GM19397 (cell line): ENCODE measurements at regions not wholly inside any gene's neighbourhood (a gene's known extent, or its start where the extent isn't known, plus 50 kb on each side); places are given as distances from the start of the nearest gene placed in this dataset.

Experiments used
- ATAC-seq: cut with Tn5 transposase; IDR thresholded peaks from one replicate; pipeline ENCODE4 v1.9.1; 2021; ENCODE audit warnings: mild to moderate bottlenecking, moderate library complexity; ENCODE audit not compliant: unreplicated experiment

DNA sequence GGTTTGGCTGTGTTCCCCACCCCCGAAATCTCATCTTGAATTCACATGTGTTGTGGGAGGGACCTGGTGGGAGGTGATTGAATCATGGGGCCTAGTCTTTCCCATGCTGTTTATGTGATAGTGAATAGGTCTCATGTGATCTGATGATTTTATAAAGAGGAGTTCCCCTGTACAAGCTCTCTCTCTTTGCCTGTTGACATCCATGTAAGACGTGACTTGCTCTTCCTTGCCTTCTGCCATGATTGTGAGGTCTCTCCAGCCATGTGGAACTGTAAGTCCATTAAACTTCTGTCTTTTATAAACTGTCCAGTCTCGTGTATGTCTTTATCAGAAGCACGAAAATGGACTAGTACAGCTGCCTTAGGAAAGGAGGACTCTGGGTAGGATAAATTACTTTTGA lies 976.7 kb downstream of the MCTP2 start:
- ATAC-seq, result no peak

DNA sequence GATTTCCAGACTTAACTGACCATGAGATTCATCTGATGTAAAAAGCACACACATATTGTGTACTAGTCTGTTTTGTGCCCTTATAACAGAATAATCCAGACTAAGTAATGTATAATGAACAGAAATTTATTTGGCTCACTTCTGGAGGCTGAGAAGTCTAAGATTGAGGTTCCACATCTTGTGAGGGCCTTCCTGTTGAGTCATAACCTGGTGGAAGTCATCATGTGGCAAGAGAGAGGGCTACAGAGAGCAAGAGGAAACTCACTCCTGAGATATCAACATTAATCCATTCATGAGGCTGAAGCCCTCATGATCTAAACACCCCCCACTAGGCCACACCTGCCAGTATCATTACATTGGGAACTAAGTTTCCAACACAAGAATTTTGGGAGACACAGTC lies 977.6 kb downstream of the MCTP2 start:
- ATAC-seq, result no peak

DNA sequence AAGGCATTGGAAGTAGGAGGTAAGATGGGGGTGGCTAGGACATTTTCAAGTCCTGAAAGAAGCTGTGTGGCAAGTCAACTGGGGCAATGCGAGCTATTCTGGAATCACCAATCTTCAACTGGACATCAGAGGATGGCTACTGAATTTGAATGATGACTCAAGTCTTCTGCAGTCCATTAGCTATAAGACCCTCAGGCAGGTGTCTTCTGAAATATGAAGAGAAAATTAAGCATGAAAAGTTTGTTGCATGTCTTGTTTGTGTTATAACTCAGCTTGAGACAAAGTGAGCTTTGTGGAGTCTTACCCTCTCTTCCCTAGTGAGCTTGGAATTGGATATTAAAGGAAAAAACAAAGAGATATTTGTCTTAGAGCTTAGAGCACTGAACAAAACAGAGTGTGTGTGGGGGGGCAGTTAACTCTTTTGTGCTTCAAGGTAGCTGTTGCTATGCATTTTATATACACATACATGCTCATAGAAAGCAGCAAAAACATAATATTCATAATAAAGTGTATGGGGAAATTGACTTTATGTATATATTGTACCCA lies 979.1 kb downstream of the MCTP2 start:
- ATAC-seq, result no peak

DNA sequence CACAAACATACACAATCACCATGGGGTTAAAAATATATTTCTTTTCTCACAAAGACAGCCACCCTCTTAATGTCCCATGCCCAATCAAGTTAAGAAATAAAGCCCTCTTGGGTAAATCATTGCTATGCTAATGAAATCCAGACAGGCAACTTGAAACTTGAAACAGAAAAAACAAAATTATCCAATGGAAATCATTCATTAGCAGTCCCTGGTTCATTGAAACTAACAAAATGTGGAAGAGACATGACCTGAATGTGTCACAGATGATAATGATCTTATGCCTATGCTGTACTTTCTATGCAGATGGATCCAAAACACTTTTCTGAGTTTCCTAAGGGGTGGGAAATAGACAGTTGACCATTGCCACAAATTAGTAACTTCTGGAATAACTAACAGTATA lies 983.7 kb downstream of the MCTP2 start:
- no peak for ATAC-seq

DNA sequence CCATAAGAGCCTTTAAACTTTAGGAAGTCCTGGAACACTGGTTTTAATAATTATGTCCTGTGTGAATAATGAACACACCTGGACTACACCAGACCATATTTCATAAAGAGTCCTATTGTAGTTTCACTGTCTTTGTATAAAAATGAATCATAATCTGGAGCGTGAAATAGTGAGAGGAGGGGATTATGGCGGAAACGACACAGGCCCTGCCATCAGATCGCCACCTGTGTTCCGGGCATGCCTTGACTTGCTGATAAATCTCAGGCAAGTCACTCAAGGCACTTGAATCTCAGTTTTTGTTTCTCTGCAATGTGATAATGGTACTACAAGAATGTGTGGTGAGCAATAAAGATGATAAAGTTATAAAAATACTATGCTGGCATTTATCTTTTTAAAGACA lies 995.5 kb downstream of the MCTP2 start:
- ATAC-seq, result no peak

DNA sequence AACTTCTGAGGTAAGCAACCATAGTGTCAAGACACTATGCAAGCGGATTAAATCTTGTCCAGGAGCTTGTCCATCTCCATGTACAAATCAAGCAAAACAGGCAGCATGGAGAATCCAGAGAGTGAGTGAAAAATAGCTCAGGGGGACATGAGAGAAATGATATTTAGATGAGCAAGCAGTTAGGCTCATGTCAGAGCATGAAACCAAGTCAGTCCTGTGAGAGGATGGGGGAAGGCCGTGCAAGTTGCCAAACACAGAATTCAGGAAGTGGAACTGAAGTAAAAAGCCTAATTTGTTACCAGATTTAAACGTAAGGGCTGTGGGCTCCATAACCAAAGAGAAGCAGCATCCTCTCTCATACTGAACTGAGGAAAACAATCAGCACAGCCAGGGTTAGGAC lies 995.9 kb downstream of the MCTP2 start:
- ATAC-seq, result no peak

DNA sequence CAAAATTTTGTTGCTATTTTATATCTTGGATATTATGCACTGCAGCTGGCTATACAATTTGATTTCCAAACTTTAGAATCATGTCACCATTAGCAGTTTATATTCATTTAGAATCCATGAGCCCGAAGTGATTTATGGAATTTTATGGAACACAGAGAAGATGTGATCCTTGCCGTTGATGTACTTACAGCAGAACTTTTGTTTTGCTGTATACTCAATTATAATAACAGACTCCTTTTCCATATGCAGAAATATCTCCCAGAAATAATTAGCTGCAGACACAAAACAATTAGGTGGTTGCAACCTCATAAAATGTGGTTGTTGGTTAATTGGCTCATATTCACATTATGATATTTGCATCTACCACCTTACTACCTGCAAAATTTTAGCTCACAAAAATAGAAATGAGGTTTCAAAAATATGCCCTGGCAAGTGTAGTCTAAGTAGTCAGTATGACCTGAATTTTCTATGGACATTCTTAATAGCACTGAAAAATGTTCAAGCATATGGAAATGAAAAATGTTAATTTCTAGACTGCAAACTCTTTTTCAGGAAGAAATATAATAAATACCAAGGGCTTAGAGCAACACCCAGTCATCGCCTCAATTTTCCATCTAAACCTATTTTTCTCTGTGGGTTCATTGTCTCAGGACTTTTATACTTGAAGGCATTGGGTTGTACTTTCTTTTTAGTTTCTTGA lies 997.6 kb downstream of the MCTP2 start:
- no peak for ATAC-seq

DNA sequence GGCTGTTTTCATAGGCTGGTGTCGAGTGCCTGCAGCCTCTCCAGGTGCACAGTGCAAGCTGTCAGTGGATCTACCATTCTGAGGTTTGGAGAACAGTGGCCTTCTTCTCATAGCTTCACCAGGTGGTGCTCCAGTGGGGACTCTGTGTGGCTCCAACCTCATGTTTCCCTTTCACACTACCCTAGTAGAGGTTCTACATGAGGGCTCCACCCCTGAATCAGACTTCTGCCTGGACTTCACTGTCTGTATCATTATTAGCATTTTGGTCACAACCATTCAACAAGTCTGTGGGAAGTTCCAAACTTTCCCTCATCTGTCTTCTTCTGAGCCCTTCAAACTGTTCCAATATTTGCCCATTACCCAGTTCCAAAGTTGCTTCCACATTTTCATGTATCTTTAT lies 1003.7 kb downstream of the MCTP2 start:
- ATAC-seq, result no peak

DNA sequence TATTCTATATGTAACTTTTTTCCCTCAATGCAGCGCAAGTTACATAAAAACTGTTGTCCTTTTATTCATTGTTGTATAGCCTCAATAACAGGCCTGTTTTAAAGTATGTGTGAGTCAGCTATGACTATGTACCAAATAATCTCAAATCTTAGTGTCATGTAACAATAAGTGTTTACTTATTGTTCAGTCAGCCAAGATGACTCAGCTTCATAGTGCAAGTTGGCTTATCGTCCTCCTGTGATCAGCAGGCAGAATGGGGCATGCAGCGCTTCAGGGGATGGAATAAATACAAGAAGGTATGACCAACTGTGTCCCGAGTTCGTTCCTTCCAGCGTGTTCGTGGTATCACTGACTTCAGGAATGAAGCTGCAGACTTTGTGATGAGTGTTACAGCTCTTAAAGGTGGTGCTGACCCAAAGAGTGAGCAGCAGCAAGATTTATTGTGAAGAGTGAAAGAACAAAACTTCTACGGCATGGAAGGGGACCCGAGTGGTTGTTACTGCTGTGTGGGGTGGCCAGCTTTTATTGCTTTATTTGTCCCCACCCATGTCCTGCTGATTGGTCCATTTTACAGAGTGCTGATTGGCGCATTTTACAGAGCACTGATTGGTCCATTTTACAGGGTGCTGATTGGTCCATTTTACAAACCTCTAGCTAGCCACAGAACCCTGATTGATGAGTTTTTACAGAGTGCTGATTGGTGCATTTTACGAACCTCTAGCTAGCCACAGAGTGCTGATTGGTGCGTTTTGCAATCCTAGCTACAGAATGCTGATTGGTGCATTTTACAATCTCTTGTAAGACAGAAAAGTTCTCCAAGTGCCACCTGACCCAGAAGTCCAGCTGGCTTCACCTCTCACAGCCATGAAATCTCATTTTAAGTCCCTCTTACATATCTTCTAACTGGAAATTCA lies 1016.0 kb downstream of the MCTP2 start:
- no peak for ATAC-seq

DNA sequence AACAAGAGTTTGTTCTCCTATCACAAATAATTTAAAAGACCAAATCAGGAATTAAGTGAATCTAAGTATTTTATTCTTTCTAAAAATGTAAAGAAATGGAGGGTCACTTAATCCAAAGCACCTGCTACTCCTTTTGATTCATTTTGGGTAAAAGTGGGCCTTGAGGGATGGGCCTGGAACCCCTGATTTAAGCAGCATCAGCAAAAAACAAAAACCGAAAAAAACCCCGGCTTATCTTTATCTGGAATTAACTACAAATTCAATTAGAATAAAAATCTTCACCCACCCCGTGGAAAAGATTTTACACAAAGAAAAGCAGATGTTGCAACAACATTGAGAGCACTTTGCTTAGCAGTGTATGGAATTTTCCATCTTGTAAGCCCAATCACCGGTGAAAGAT lies 1018.2 kb downstream of the MCTP2 start:
- no peak for ATAC-seq

DNA sequence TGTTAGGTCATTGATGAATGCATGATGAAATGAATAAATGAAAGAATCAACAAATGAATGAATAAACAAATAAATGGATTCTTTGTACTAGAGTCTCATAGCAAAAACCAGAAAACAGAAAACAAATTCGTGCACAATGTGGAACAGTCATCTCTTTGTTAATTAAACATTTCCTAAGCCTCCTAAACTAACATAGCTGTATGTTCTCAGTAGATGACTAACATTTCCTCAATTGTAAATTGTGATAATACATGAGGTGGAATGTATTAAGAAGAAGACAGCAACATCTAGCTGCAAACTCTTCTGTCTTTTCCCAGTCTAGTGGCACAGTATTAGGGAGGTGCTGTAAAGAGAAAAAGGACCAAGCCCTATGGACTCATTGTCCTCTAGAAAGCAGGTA lies 1021.0 kb downstream of the MCTP2 start:
- ATAC-seq, result no peak

DNA sequence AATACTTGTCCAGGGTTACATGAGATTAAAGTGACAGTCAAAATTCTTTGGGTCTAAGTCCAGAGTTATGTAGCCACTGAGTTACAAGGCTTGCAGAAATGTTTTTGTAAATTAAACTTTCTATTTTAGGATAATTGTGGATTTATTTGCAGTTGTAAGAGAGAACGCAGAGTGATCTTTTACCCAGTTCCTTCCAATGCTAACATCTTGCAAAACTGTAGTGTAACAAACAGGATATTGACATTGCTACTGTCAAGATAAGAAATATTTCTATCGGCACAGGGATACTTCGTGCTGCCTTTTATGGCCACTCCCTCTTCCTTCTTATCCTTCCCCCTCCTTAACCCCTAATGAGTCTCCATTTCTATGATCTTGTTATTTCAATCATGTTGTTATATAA lies 1022.9 kb downstream of the MCTP2 start:
- ATAC-seq, result no peak

DNA sequence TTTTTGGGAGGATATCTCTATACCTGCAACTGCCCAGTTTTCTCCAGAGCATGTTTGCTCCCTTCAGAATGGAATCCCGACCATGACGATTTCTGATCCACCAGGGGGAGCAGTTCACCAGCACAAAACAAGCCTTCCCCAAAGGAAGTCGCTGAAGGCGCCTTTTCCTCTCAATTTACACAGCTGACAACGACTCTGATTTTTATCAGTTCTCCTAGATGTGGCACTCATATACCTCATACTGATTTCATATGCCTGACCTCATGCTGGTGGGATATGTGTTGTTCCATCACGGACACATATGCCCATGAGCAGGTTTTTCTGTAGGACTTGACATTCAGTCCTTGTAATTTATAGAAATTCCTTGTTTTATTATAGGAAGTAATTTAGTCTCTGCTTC lies 1028.2 kb downstream of the MCTP2 start:
- ATAC-seq, result no peak

DNA sequence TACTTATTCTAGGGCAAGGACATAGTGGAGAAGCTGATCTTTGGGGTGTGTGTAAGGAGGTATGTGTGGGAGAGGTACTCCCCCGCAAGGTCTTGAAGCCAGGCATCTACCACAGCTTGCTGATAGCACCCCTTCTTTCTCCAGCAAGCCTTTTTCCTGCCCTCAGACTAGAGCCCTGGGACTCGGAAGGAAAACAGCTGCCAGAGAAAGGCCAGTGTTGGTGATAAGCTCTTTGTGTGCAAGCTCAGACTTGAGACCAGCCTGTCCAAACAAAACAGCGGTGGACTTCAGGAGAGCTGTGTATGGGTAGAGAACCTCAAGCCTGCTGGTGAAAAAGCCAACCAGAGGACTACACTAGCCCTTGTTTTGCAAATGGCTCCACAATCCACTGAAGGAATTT lies 1028.6 kb downstream of the MCTP2 start:
- no peak for ATAC-seq

DNA sequence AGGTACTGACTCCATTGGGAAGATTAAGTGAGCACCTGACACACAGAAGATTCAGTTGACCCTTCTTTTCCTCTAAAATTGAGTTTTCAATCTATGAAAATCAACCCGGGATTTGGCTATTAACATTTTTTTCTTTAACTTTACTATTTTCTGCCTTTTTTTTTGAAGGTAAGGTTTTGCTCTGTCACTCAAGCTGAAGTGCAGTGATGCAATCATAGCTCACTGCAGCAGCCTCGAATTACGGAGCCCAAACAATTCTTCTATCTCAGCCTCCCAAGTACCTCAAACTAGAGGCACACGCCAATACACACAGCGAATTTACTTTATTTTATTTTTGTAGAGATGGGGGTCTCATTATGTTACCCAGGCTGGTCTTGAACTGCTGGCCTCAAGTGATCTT lies 1029.5 kb downstream of the MCTP2 start:
- no peak for ATAC-seq

DNA sequence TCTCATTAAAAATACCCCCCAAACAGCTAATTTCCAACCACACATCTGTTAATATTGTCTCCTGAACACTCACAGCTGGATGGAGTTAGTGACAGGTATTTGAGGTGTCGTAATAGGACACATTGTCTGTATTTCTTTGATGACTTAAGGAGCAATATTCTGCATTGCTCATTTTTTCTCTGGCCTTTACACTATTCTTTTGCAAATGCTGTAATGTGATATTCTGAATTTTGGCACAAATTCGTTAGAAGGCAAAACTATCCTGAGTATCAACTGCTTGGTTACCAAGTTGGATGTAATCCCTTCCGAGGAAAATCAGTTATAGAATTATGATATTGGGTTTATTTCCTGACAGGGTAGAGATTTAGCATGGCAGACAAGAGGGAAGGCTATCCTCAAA lies 1030.2 kb downstream of the MCTP2 start:
- no peak for ATAC-seq

DNA sequence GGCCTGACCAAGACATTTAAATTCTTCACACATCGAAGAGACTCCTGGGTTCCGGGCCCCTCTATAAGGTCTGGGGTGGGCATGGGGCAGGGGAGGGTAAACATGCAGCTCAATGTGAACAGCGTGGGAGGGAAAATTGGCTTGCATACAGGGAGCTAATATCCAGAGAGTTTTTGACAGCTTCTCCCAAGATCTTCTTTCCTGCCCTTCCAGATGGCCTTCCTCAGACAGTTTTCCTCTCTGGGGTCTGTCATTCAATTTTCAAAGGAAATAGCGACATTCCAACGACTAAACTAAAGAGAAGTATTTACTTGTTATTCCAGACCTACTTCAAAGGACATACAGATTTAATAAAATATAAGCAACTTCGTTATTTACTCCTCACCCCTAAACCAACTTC lies 1030.6 kb downstream of the MCTP2 start:
- ATAC-seq, result no peak

DNA sequence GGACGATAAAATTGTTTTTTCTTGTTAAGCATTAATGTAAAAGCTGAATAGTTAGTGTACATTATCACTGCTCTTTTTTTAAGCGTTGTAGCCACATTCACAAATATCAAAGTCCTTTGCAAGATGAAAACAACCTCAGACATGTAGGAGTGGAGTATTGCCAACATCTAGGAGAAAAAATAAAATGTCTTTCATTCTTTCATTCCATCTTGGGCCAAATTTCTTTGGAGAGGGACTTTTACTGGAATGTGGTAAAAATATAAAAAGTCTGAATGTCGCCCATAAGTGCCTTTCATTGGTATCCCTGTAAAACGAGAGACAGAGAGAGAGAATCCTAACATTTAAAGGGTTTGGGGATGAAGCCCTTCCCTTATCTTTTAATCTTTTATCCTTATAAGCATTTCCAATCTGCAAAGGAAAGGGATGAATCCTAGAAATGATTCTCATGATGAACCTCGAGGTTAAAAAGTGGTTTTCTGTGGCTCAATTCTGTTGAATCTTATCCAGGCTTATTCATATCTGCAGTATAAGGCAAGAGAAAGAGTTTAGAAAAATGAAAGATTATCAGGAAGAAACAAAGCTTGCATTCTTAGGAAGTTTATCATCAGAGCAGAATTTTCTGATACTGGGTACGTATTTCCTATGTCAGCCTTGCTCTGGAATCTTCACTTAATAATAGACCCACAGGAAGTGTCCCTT lies 1031.7 kb downstream of the MCTP2 start:
- no peak for ATAC-seq

DNA sequence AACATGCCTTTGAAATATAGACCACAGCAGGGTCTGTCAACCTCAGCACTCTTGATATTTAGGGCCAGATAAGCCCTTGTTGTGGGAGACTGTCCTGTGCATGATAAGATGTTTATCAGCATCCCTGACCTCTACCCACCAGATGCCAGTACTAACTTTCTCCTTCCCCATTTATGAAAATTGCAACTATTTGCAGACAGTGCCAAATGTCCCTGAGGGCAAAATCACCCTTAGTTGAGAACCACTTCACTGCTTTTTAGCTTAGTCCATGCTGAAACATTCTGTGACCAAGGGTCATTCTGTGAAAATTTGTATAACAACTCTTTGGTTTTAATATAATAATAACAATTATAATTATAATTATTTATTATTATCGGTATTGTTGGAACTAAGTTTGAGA lies 1032.4 kb downstream of the MCTP2 start:
- no peak for ATAC-seq

DNA sequence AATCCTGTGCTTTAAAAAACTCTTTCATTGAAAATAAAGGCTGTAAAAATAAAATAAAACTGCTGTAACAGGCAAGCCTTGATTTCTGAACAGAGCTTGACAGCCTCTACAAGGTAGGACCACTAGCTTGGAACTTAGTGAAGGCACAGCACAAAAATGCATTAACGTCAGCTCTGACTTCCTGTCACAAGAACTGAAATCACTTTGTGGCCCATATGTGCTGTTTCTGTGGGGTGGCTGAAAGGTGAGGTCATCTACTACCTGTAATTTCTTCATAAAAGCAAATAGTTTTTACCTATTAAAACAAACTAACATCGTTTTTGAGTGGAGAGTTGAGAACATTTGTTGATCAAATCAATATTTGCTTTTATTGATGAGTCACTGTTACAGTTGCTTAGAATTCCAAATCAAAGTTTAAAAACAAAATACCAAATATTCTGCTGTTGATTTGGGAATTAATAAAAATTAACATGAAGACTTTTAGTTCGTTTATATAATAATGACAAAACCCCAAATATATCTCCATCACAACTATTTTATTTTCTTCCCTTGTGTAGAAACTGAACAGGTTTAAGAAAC lies 1034.1 kb downstream of the MCTP2 start:
- no peak for ATAC-seq

DNA sequence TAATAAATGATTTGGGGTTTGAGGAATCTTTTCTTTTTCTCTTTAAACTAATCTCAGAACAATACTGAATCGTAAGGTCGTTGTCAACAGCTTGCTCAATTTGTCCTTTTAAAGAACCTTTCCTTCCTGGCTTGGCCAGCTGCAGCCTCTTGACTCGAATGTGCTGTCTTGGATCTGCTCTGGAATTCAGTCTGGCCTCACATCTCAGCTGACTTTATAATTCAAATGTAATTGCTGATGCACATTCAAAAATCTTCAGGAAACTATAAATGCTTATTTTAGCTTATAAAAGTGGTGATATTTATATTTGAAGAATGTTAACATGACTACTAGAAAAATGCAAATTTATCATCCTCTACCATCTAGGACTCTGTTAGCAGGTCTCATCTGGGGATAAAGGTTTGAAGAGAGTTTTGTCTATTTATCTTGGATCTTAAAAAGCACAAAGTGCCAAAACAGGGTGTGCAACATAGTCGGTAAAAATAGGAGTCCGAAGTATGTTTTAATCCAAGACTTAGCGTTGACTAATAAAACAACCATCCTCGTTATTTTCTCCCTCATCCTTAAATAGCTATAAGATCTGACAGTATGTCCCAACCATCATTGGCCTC lies 1035.2 kb downstream of the MCTP2 start:
- ATAC-seq, result no peak
